H9 (cell line): ENCODE measurements at regions not wholly inside any gene's neighbourhood (a gene's known extent, or its start where the extent isn't known, plus 50 kb on each side); places are given as distances from the start of the nearest gene placed in this dataset.
A peak's percentile ranks its signal among the peaks of the same experiment; 100 is the strongest.

Experiments used
- DNase-seq: peaks from one replicate; pipeline ENCODE4 v3.0.0-alpha.2; 2017
- H2AFZ ChIP-seq: one replicate; pipeline ENCODE4 v1.6.1; 2013; ENCODE audit warnings: mild to moderate bottlenecking, low read length, control low read depth, moderate library complexity
- H2AK5ac ChIP-seq: 2 replicates; pipeline ENCODE4 v1.6.1; 2013; ENCODE audit warnings: low read length, control low read depth, mixed read lengths; ENCODE audit not compliant: insufficient read length
- H2BK120ac ChIP-seq: one replicate; pipeline ENCODE4 v1.6.1; 2013; ENCODE audit warnings: low read depth, mild to moderate bottlenecking, low read length, control low read depth, inconsistent platforms; ENCODE audit not compliant: poor library complexity, severe bottlenecking
- H2BK12ac ChIP-seq: 2 replicates; pipeline ENCODE4 v1.6.1; 2013; ENCODE audit warnings: low read length, control low read depth, mixed read lengths, low read depth; ENCODE audit not compliant: insufficient read length
- H2BK15ac ChIP-seq: 2 replicates; pipeline ENCODE4 v1.6.1; 2013; ENCODE audit warnings: low read depth, low read length, control low read depth
- H2BK20ac ChIP-seq: one replicate; pipeline ENCODE4 v1.6.1; 2013; ENCODE audit warnings: low read depth, mild to moderate bottlenecking, low read length, control low read depth, inconsistent platforms; ENCODE audit not compliant: poor library complexity, severe bottlenecking
- H2BK5ac ChIP-seq: 2 replicates; pipeline ENCODE4 v1.6.1; 2013; ENCODE audit warnings: low read length, control low read depth, mixed read lengths; ENCODE audit not compliant: insufficient read length
- H3K14ac ChIP-seq: 2 replicates; pipeline ENCODE4 v1.6.1; 2013; ENCODE audit warnings: low read length, control low read depth; ENCODE audit not compliant: insufficient read depth
- H3K18ac ChIP-seq: 2 replicates; pipeline ENCODE4 v1.6.1; 2013; ENCODE audit warnings: low read depth, mild to moderate bottlenecking, mixed read lengths, low read length, control low read depth; ENCODE audit not compliant: insufficient read length
- H3K23ac ChIP-seq: 2 replicates; pipeline ENCODE4 v1.6.1; 2013; ENCODE audit warnings: low read length, control low read depth, mixed read lengths, low read depth; ENCODE audit not compliant: insufficient read length
- H3K23me2 ChIP-seq: 2 replicates; pipeline ENCODE4 v1.6.1; 2013; ENCODE audit warnings: low read depth, mild to moderate bottlenecking, mixed read lengths, low read length, control low read depth; ENCODE audit not compliant: insufficient read length, poor library complexity, severe bottlenecking
- H3K27ac ChIP-seq: 2 replicates; pipeline ENCODE4 v1.5.1; 2013; ENCODE audit warnings: low read length, control low read depth, mixed read lengths, low read depth; ENCODE audit not compliant: insufficient read length
- H3K27me3 ChIP-seq: 2 replicates; pipeline ENCODE4 v1.6.1; 2013; ENCODE audit warnings: low read length, control low read depth, inconsistent platforms; ENCODE audit not compliant: insufficient read depth
- H3K4ac ChIP-seq: 2 replicates; pipeline ENCODE4 v1.6.1; 2013; ENCODE audit warnings: low read depth, mild to moderate bottlenecking, control low read depth, inconsistent platforms, low read length, moderate library complexity
- H3K4me1 ChIP-seq: 2 replicates; pipeline ENCODE4 v1.6.1; 2013; ENCODE audit warnings: low read length, control low read depth, inconsistent platforms; ENCODE audit not compliant: insufficient read depth
- H3K4me2 ChIP-seq: 2 replicates; pipeline ENCODE4 v1.6.1; 2013; ENCODE audit warnings: low read length, control low read depth, mixed read lengths; ENCODE audit not compliant: insufficient read length, insufficient read depth
- H3K56ac ChIP-seq: 2 replicates; pipeline ENCODE4 v1.6.1; 2013; ENCODE audit warnings: low read depth, mild to moderate bottlenecking, mixed read lengths, low read length, control low read depth; ENCODE audit not compliant: insufficient read length
- H3K79me1 ChIP-seq: 2 replicates; pipeline ENCODE4 v1.6.1; 2013; ENCODE audit warnings: low read depth, mild to moderate bottlenecking, moderate library complexity, low read length, control low read depth, inconsistent platforms; ENCODE audit not compliant: insufficient read depth, poor library complexity, severe bottlenecking
- H3K79me2 ChIP-seq: 2 replicates; pipeline ENCODE4 v1.6.1; 2013; ENCODE audit warnings: low read length, control low read depth, inconsistent platforms; ENCODE audit not compliant: insufficient read depth
- H3K9ac ChIP-seq: 2 replicates; pipeline ENCODE4 v1.6.1; 2013; ENCODE audit warnings: low read length, control low read depth, mixed read lengths; ENCODE audit not compliant: insufficient read length; ENCODE audit errors: extremely low read depth
- H3K9me3 ChIP-seq: one replicate; pipeline ENCODE4 v1.6.1; 2013; ENCODE audit warnings: low read depth, low read length, inconsistent platforms; ENCODE audit not compliant: control insufficient read depth
- H3T11ph ChIP-seq: one replicate; pipeline ENCODE4 v1.6.1; 2013; ENCODE audit warnings: mild to moderate bottlenecking, low read length, control low read depth, inconsistent platforms
- H4K20me1 ChIP-seq: one replicate; pipeline ENCODE4 v1.6.1; 2013; ENCODE audit not compliant: control insufficient read depth, insufficient read length, insufficient read depth
- H4K5ac ChIP-seq: 2 replicates; pipeline ENCODE4 v1.6.1; 2013; ENCODE audit warnings: low read depth, mild to moderate bottlenecking, mixed read lengths, low read length, control low read depth; ENCODE audit not compliant: insufficient read length
- H4K8ac ChIP-seq: replicated peaks from 2 replicates; pipeline ENCODE4 v1.6.1; 2013; ENCODE audit warnings: low read length, control low read depth, mixed read lengths, low read depth; ENCODE audit not compliant: insufficient read length
- H4K91ac ChIP-seq: 2 replicates; pipeline ENCODE4 v1.6.1; 2013; ENCODE audit warnings: low read depth, mild to moderate bottlenecking, moderate library complexity, mixed read lengths, low read length, control low read depth; ENCODE audit not compliant: insufficient read length
- H3K27ac Mint-ChIP-seq, 3 experiments: 2 replicates in 2 of 3; 3 replicates in 1 of 3; pipeline ENCODE4 v1.8.0; 2020 to 2021; ENCODE audit warnings: mixed read lengths in 3 of 3, mild to moderate bottlenecking in 1 of 3, moderate library complexity in 1 of 3
- H3K27me3 Mint-ChIP-seq: 2 replicates; pipeline ENCODE4 v1.8.0; 2021; ENCODE audit warnings: low read depth, mild to moderate bottlenecking, moderate library complexity, mixed read lengths
- H3K36me3 Mint-ChIP-seq, 3 experiments: 2 replicates in 2 of 3; 3 replicates in 1 of 3; pipeline ENCODE4 v1.8.0; 2020 to 2021; ENCODE audit warnings: low read depth in 3 of 3, mixed read lengths in 3 of 3; ENCODE audit not compliant: insufficient read depth in 1 of 3
- H3K4me1 Mint-ChIP-seq, 2 experiments: 2 replicates each; pipeline ENCODE4 v1.8.0; 2020; ENCODE audit warnings: mixed read lengths in 2 of 2
- H3K4me3 Mint-ChIP-seq, 2 experiments: 2 replicates in 1 of 2; 3 replicates in 1 of 2; pipeline ENCODE4 v1.8.0; 2020 to 2021; ENCODE audit warnings: mild to moderate bottlenecking in 2 of 2, mixed read lengths in 2 of 2, moderate library complexity in 1 of 2
- H3K9me3 Mint-ChIP-seq, 2 experiments: 2 replicates in 1 of 2; 3 replicates in 1 of 2; pipeline ENCODE4 v1.8.0; 2020; ENCODE audit warnings: mild to moderate bottlenecking in 2 of 2, mixed read lengths in 2 of 2, moderate library complexity in 1 of 2
- WGBS: extraction: QIAGEN DNeasy Blood & Tissue Kit; methylation state at CpG from one replicate; pipeline ENCODE4 v1.1.7; 2013; ENCODE audit warnings: missing lambda C conversion rate, low lambda C conversion rate, mixed read lengths; ENCODE audit not compliant: insufficient read length; ENCODE audit errors: extremely low coverage; 5-methylcytosine and 5-hydroxymethylcytosine counted together
- TF ChIP-seq, protein P1 (sequence below): fragments of 200-600 bp; sonication (generic); conservative IDR thresholded peaks from 3 replicates; pipeline ENCODE4 v1.8.0; 2021; ENCODE audit warnings: antibody characterized with exemption, mild to moderate bottlenecking

DNA sequence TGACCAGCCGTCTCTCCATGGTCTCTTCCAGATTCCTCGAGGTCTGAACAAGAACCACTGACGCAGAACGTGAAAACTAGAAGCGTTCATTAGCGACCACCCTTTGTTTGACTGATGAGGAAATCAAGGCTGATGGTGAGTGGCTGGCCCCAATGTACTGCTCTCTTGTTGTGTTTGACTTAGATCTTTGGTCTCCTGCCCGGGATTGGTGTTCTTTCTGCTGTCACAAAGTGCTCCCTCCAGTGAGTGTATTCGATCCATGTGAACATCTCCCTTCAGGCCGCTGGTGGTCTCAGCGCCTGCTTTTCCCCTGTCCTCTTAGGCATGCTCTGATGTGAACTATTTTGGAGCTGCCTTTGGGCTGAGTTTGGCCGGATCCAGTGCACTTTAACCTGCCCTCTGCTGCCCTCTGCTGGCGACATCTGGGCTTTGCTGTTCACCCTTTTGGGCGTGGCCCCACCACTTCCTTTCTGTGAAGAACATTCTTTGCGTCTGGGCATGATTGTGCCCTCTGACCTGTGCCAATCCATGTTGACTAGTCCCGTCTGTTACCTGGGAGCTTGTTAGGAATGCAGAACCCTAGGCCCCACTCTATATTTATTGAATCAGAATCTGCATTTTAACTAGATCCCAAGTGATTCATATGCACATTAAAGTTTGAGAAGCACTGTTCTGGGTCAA is 279.1 kb downstream of the TTC6 start:
- Mint-ChIP-seq H3K4me1 (peaks cover 15 to 26% of the 10 kb centered on the region in 2 experiments), H3K4me3 (no peak overlapping the region), H3K27ac (peak overlapping the region in 1 of 3 experiments; percentile 72; a peak in 1 of 7 replicates), H3K27me3 (peaks cover 8% of the 10 kb centered on the region), H3K9me3 (peaks cover 3% of the 10 kb centered on the region in 2 experiments; a peak in 2 of 5 replicates), H3K36me3 (no peaks in the 10 kb centered on the region)
- TF ChIP-seq, protein P1, sequence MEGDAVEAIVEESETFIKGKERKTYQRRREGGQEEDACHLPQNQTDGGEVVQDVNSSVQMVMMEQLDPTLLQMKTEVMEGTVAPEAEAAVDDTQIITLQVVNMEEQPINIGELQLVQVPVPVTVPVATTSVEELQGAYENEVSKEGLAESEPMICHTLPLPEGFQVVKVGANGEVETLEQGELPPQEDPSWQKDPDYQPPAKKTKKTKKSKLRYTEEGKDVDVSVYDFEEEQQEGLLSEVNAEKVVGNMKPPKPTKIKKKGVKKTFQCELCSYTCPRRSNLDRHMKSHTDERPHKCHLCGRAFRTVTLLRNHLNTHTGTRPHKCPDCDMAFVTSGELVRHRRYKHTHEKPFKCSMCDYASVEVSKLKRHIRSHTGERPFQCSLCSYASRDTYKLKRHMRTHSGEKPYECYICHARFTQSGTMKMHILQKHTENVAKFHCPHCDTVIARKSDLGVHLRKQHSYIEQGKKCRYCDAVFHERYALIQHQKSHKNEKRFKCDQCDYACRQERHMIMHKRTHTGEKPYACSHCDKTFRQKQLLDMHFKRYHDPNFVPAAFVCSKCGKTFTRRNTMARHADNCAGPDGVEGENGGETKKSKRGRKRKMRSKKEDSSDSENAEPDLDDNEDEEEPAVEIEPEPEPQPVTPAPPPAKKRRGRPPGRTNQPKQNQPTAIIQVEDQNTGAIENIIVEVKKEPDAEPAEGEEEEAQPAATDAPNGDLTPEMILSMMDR = peak; percentile 95
- Histone ChIP-seq H4K5ac (no peak overlapping the region), H3K14ac (no peak overlapping the region), H2AK5ac (no peak overlapping the region), H3K4ac (no peak overlapping the region), H3K56ac (no peak overlapping the region), H2BK20ac (no peak overlapping the region), H3K9ac (no peak overlapping the region), H3K23ac (no peak overlapping the region), H3K79me2 (no peaks in the 10 kb centered on the region; the same call in 1 of the 2 replicates), H2BK120ac (no peak overlapping the region), H3K4me1 (no peaks in the 10 kb centered on the region), H3K9me3 (no peaks in the 10 kb centered on the region), H4K20me1 (no peaks in the 10 kb centered on the region), H3K79me1 (no peaks in the 10 kb centered on the region), H2AFZ (no peak overlapping the region), H3K4me2 (no peak overlapping the region), H4K8ac (no peak overlapping the region), H2BK15ac (no peak overlapping the region), H2BK5ac (no peak overlapping the region), H3K23me2 (no peaks in the 10 kb centered on the region), H3K18ac (no peak overlapping the region), H2BK12ac (no peak overlapping the region), H3K27ac (no peak overlapping the region), H3K27me3 (no peaks in the 10 kb centered on the region), H3T11ph (no peak overlapping the region), H4K91ac (no peak overlapping the region)
- DNase-seq = peak; percentile 89
- WGBS = no CpG with 5 or more reads among the region's 15 CpGs
